NB4 (cell line): ENCODE measurements at regions not wholly inside any gene's neighbourhood (a gene's known extent, or its start where the extent isn't known, plus 50 kb on each side); places are given as distances from the start of the nearest gene placed in this dataset.

Experiments
- MYC ChIP-seq: IDR thresholded peaks from 2 replicates; pipeline ENCODE4 v1.6.1; 2011; ENCODE audit warnings: low read depth, low read length
- POLR2A ChIP-seq: IDR thresholded peaks from 2 replicates; pipeline ENCODE4 v1.6.1; 2011; ENCODE audit warnings: mild to moderate bottlenecking; ENCODE audit not compliant: insufficient read length; ENCODE audit errors: extremely low read depth
- TF ChIP-seq, protein P1 (sequence below): IDR thresholded peaks from one replicate; pipeline ENCODE4 v1.5.1; 2012; ENCODE audit warnings: low read depth, low read length
- TF ChIP-seq, protein P2 (sequence below): IDR thresholded peaks from 2 replicates; pipeline ENCODE4 v1.6.1; 2011; ENCODE audit warnings: low read depth, low read length

DNA sequence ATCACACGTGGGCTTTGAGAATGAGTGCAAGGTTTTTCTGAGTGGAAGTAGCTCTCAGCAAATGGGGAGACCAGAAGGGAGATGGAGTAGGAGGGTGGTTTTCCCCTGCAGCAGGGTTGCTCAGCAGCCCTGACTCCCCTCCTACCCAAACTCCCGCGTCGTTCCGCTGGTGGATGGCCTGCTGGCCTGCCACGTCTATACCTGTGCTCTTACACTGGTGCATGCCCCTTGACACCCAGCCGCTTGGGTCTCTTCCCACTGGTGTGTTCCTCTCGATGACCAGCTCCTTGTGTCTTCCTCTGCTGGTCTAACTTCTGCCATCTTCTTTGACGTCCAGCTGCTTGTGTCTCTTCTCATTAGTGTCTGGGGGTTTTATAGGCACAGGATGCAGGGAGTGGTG, 1797.9 kb downstream of the NCAM2 start:
- TF ChIP-seq, protein P1, sequence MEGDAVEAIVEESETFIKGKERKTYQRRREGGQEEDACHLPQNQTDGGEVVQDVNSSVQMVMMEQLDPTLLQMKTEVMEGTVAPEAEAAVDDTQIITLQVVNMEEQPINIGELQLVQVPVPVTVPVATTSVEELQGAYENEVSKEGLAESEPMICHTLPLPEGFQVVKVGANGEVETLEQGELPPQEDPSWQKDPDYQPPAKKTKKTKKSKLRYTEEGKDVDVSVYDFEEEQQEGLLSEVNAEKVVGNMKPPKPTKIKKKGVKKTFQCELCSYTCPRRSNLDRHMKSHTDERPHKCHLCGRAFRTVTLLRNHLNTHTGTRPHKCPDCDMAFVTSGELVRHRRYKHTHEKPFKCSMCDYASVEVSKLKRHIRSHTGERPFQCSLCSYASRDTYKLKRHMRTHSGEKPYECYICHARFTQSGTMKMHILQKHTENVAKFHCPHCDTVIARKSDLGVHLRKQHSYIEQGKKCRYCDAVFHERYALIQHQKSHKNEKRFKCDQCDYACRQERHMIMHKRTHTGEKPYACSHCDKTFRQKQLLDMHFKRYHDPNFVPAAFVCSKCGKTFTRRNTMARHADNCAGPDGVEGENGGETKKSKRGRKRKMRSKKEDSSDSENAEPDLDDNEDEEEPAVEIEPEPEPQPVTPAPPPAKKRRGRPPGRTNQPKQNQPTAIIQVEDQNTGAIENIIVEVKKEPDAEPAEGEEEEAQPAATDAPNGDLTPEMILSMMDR, result no peak
- no peak for TF ChIP-seq POLR2A
- no peak for TF ChIP-seq MYC
- TF ChIP-seq, protein P2, sequence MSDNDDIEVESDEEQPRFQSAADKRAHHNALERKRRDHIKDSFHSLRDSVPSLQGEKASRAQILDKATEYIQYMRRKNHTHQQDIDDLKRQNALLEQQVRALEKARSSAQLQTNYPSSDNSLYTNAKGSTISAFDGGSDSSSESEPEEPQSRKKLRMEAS, result no peak
